ENCODE measurements at regions not wholly inside any gene's neighbourhood (a gene's known extent, or its start where the extent isn't known, plus 50 kb on each side); places are given as distances from the start of the nearest gene placed in this dataset.

DNA sequence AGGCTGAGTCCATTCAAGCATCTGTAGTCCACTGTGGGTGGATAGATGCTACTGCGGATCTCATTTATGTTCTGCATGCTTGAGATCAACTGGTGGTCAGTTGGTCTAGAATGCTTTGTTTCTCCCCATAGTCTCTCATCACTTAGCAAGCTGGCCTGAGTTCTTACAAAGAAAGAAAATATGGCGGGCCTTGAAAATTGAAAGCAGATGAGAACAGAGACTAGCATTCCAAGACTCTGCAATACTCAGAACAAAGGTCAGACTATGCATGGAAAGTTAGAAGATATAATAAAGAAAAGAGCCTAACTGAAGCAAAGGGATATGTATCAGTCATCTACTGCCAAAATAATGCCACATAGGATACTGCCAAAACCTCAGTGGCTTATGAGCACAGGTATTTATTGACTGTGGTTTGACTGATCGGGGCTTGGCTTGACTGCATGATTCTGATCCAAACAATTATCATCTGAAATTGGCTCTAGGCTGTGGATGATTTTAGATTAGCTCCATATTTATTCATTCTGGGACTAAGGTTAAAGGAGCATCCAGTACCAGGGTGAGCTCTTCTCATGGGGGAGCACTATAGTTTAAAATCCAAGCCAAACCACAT, 258.9 kb downstream of the TAF11L14 start:
- ChIA-PET POLR2A (no interaction called here), CTCF (no interaction called here)
- no peak for DNase-seq (ENCODE audit: extremely low spot score)
- TF ChIP-seq, protein P1, sequence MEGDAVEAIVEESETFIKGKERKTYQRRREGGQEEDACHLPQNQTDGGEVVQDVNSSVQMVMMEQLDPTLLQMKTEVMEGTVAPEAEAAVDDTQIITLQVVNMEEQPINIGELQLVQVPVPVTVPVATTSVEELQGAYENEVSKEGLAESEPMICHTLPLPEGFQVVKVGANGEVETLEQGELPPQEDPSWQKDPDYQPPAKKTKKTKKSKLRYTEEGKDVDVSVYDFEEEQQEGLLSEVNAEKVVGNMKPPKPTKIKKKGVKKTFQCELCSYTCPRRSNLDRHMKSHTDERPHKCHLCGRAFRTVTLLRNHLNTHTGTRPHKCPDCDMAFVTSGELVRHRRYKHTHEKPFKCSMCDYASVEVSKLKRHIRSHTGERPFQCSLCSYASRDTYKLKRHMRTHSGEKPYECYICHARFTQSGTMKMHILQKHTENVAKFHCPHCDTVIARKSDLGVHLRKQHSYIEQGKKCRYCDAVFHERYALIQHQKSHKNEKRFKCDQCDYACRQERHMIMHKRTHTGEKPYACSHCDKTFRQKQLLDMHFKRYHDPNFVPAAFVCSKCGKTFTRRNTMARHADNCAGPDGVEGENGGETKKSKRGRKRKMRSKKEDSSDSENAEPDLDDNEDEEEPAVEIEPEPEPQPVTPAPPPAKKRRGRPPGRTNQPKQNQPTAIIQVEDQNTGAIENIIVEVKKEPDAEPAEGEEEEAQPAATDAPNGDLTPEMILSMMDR (IDR thresholded peaks at IDR 0.05; ENCODE audit: control extremely low read depth, extremely low read depth, low read depth, missing control alignments) = no peak

DNA sequence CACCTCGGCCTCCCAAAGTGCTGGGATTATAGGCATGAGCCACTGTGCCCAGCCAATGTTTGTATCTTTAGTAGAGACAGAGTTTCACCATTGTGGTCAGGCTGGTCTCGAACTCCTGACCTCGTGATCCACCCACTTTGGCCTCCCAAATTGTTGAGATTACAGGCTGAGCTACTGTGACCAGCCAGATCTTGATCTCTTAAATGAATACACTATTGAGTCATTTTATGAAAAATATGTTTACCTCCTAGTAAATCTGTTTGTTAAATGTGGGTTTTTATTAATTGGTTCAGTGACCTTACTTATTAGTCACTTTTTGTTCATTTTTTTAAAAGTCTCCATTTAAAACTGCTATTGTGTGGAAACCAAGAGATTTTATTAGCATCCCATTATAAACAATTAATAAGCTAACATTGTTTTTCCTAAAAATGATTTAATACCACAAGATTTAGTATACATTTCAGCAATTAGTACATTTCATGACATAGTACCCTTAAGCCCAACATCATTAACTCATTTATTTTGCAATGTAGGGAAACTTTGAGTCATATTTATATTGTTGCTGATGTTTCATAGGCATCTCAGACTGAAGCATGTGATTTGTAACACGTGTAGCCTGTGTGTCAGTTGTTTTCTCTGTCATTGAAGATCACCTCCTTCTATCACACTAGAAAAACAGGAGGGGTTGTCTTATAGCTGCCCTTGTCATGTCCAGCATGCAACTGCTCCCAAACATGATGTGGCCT, 261.2 kb downstream of the TAF11L14 start:
- DNase-seq (ENCODE audit: extremely low spot score) = no peak
- TF ChIP-seq, protein P1 (IDR thresholded peaks at IDR 0.05; ENCODE audit: control extremely low read depth, extremely low read depth, low read depth, missing control alignments) = no peak
- CTCF ChIA-PET = no interaction called here
- POLR2A ChIA-PET = no interaction called here

DNA sequence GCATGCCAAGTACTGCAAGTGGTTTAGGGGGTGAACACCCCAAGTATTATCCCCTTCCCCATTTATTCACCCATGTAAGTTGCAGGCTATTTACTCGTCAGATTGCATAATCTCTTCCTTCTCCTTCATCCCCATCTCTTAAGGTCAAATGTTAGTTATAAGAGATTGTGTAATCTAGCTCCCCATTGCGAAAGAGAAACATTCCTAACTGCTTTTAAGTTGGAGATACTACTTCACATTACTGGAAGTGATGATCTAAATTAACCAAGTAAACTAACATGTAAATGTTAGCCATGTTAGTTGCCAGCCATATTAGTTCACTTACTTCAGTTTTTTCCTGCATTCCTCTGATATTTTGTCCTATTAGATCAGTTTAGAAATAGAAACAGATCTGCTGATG, 262.3 kb downstream of the TAF11L14 start:
- no peak for DNase-seq (ENCODE audit: extremely low spot score)
- TF ChIP-seq, protein P1 (IDR thresholded peaks at IDR 0.05; ENCODE audit: control extremely low read depth, extremely low read depth, low read depth, missing control alignments) = no peak
- ChIA-PET CTCF (interaction anchor here (1.0 kb wide), 1 partner anchor 18 kb away, joined by 3 read pairs; no protein-coding TSS in a partner anchor), POLR2A (no interaction called here)

DNA sequence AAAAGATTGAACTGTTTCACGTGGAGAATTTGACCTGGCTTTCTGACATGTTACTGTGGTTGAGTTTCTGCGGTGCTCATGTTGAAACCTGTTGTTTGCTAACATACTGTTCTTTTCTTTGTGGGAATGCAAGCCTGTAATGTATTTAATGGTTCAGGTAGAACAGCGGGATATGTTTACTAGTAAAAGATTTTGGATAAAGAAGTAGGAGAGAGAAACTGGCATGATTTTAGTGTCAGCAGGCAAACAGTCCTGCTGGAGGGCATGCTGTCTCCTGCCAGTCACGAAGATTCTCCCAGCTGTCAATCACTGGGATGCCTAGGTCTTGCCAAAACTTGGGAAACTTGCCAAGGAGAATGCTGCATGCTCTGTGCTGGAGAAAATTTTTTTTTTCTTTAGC, 263.5 kb downstream of the TAF11L14 start:
- POLR2A ChIA-PET = no interaction called here
- no peak for DNase-seq (ENCODE audit: extremely low spot score)
- CTCF ChIA-PET = no interaction called here
- TF ChIP-seq, protein P1 (IDR thresholded peaks at IDR 0.05; ENCODE audit: control extremely low read depth, extremely low read depth, low read depth, missing control alignments) = no peak

DNA sequence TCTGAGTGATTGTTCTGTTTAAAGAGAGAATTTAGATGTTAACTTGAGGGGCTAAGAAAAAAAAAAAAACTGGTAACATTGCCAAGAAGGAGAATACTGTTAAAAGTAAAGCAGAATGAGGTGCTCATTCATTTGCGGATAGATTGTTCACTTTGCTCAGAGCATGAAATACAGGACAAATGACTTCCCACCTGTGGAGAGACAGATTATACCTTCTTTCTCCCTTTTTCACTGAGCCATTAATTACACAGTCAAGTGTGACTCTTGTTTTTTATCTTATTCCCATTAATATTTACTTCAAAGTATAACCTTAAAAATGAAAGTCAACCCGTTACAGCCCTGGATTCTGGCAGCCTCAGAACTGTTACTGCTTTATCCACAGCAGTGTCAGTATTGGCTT, 264.5 kb downstream of the TAF11L14 start:
- ChIA-PET CTCF (no interaction called here), POLR2A (no interaction called here)
- DNase-seq (ENCODE audit: extremely low spot score) = no peak
- TF ChIP-seq, protein P1 (IDR thresholded peaks at IDR 0.05; ENCODE audit: control extremely low read depth, extremely low read depth, low read depth, missing control alignments) = no peak

DNA sequence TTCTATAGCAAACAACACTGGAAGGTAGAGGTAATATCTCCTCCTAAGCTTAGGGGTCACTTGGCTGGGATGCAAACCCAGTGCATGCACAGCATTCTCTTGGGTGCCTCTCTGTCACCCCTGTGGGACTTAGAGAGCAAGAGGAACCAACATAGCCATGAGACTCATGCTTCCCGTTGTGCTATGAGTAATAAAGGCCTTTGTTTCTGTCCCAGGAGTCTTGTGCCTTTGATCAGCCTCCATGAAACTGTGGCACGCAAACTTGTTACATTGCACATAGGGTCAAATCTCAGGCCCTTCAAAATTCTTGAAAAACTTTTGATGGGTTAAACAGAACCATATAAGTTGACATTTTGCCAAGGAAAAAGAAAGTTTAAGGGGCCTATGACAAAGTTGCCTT, 272.8 kb downstream of the TAF11L14 start:
- TF ChIP-seq, protein P1 (IDR thresholded peaks at IDR 0.05; ENCODE audit: control extremely low read depth, extremely low read depth, low read depth, missing control alignments) = no peak
- DNase-seq (ENCODE audit: extremely low spot score) = no peak
- CTCF ChIA-PET = no interaction called here
- POLR2A ChIA-PET = no interaction called here
